Stimulated activated effector memory CD8-positive, alpha-beta T cell treated with anti-CD3 and anti-CD28 coated beads, Interleukin-12 subunit alpha, Interleukin-12 subunit beta, amount 100 ng/mL, for 72 hours (primary cell): ENCODE measurements at regions not wholly inside any gene's neighbourhood (a gene's known extent, or its start where the extent isn't known, plus 50 kb on each side); places are given as distances from the start of the nearest gene placed in this dataset.

ENCODE experiments used
- ATAC-seq: fragments of 150-1000 bp; cut with Tn5 transposase; 2 replicates; pipeline ENCODE4 v1.10.0; 2021
- DNase-seq, 2 donors: peaks; one replicate each; pipeline ENCODE4 v3.0.0; 2021 to 2022; ENCODE audit warnings: low spot score in 2 of 2
- H3K27ac Mint-ChIP-seq: one replicate; pipeline ENCODE4 v1.8.0; 2022; ENCODE audit warnings: mild to moderate bottlenecking, mixed read lengths
- H3K36me3 Mint-ChIP-seq: one replicate; pipeline ENCODE4 v1.8.0; 2022; ENCODE audit warnings: mild to moderate bottlenecking, mixed read lengths
- H3K4me1 Mint-ChIP-seq: one replicate; pipeline ENCODE4 v1.8.0; 2022; ENCODE audit warnings: mixed read lengths
- H3K4me3 Mint-ChIP-seq: one replicate; pipeline ENCODE4 v1.8.0; 2022; ENCODE audit warnings: mild to moderate bottlenecking, mixed read lengths
- H3K9me3 Mint-ChIP-seq: one replicate; pipeline ENCODE4 v1.8.0; 2022; ENCODE audit warnings: mixed read lengths

GRCh38 chr12:93134893-93135285 lies 205.8 kb upstream of the EEA1 start:
- Mint-ChIP-seq H3K4me1 (peaks cover 9% of the 10 kb centered on the region), H3K4me3 (no peak overlapping the region), H3K27ac (no peak overlapping the region), H3K36me3 (no peaks in the 10 kb centered on the region), H3K9me3 (no peaks in the 10 kb centered on the region)
- ATAC-seq (no peak), DNase-seq (no peak)

- no peak overlapping the region for H3K27ac Mint-ChIP-seq
- no peaks in the 10 kb centered on the region for H3K36me3 Mint-ChIP-seq
- ATAC-seq (peak; percentile 50), DNase-seq (no peak)
- H3K4me3 Mint-ChIP-seq: no peak overlapping the region
- no peaks in the 10 kb centered on the region for H3K9me3 Mint-ChIP-seq
- H3K4me1 Mint-ChIP-seq: peaks cover 9% of the 10 kb centered on the region
Observed at GRCh38 chr12:93135286-93136239, 206.5 kb upstream of the EEA1 start.

- Mint-ChIP-seq H3K36me3 (no peaks in the 10 kb centered on the region), H3K9me3 (no peaks in the 10 kb centered on the region), H3K27ac (no peak overlapping the region), H3K4me3 (no peak overlapping the region), H3K4me1 (peaks cover 9% of the 10 kb centered on the region)
- DNase-seq (no peak), ATAC-seq (no peak)
Observed at GRCh38 chr12:93136253-93137055, 207.4 kb upstream of the EEA1 start.

GRCh38 chr12:93137656-93138612 lies 208.8 kb upstream of the EEA1 start:
- Mint-ChIP-seq H3K36me3 (no peaks in the 10 kb centered on the region), H3K9me3 (no peaks in the 10 kb centered on the region), H3K4me1 (peaks cover 9% of the 10 kb centered on the region), H3K27ac (no peak overlapping the region), H3K4me3 (no peak overlapping the region)
- ATAC-seq (peak; percentile 90), DNase-seq (no peak)

GRCh38 chr12:93139028-93139665 lies 210.1 kb upstream of the EEA1 start:
- Mint-ChIP-seq H3K9me3 (no peaks in the 10 kb centered on the region), H3K27ac (no peak overlapping the region), H3K4me3 (no peak overlapping the region), H3K4me1 (peaks cover 9% of the 10 kb centered on the region), H3K36me3 (no peaks in the 10 kb centered on the region)
- DNase-seq (no peak), ATAC-seq (no peak)

GRCh38 chr12:93140325-93140724 lies 211.2 kb upstream of the EEA1 start:
- H3K9me3 Mint-ChIP-seq: no peaks in the 10 kb centered on the region
- DNase-seq (no peak), ATAC-seq (no peak)
- peaks cover 3% of the 10 kb centered on the region for H3K4me1 Mint-ChIP-seq
- H3K27ac Mint-ChIP-seq: no peak overlapping the region
- no peaks in the 10 kb centered on the region for H3K36me3 Mint-ChIP-seq
- no peak overlapping the region for H3K4me3 Mint-ChIP-seq

- Mint-ChIP-seq H3K4me3 (no peak overlapping the region), H3K9me3 (no peaks in the 10 kb centered on the region), H3K27ac (no peak overlapping the region), H3K36me3 (no peaks in the 10 kb centered on the region), H3K4me1 (no peaks in the 10 kb centered on the region)
- ATAC-seq (no peak), DNase-seq (no peak)
Observed at GRCh38 chr12:93140801-93141200, 211.7 kb upstream of the EEA1 start.

- Mint-ChIP-seq H3K27ac (no peak overlapping the region), H3K4me1 (no peaks in the 10 kb centered on the region), H3K9me3 (no peaks in the 10 kb centered on the region), H3K4me3 (no peak overlapping the region), H3K36me3 (no peaks in the 10 kb centered on the region)
- DNase-seq (no peak), ATAC-seq (no peak)
Observed at GRCh38 chr12:93142881-93143280, 213.8 kb upstream of the EEA1 start.

GRCh38 chr12:93144109-93144508 lies 215.0 kb upstream of the EEA1 start:
- Mint-ChIP-seq H3K4me1 (no peaks in the 10 kb centered on the region), H3K9me3 (no peaks in the 10 kb centered on the region), H3K4me3 (no peak overlapping the region), H3K27ac (no peak overlapping the region), H3K36me3 (no peaks in the 10 kb centered on the region)
- DNase-seq: no peak
- no peak for ATAC-seq

GRCh38 chr12:93145086-93145485 lies 216.0 kb upstream of the EEA1 start:
- no peak overlapping the region for H3K4me3 Mint-ChIP-seq
- H3K27ac Mint-ChIP-seq: no peak overlapping the region
- no peaks in the 10 kb centered on the region for H3K9me3 Mint-ChIP-seq
- no peak for ATAC-seq
- H3K36me3 Mint-ChIP-seq: no peaks in the 10 kb centered on the region
- DNase-seq: no peak
- no peaks in the 10 kb centered on the region for H3K4me1 Mint-ChIP-seq

- no peaks in the 10 kb centered on the region for H3K36me3 Mint-ChIP-seq
- H3K27ac Mint-ChIP-seq: no peak overlapping the region
- H3K9me3 Mint-ChIP-seq: no peaks in the 10 kb centered on the region
- DNase-seq: no peak
- ATAC-seq: no peak
- H3K4me1 Mint-ChIP-seq: no peaks in the 10 kb centered on the region
- H3K4me3 Mint-ChIP-seq: no peak overlapping the region
Observed at GRCh38 chr12:93146263-93146939, 217.3 kb upstream of the EEA1 start.

- H3K4me1 Mint-ChIP-seq: no peaks in the 10 kb centered on the region
- no peaks in the 10 kb centered on the region for H3K9me3 Mint-ChIP-seq
- H3K36me3 Mint-ChIP-seq: no peaks in the 10 kb centered on the region
- ATAC-seq (no peak), DNase-seq (no peak)
- H3K27ac Mint-ChIP-seq: no peak overlapping the region
- no peak overlapping the region for H3K4me3 Mint-ChIP-seq
Observed at GRCh38 chr12:93146970-93147369, 217.9 kb upstream of the EEA1 start.

- Mint-ChIP-seq H3K4me3 (no peak overlapping the region), H3K4me1 (no peaks in the 10 kb centered on the region), H3K27ac (no peak overlapping the region), H3K9me3 (no peaks in the 10 kb centered on the region), H3K36me3 (no peaks in the 10 kb centered on the region)
- DNase-seq: no peak
- no peak for ATAC-seq
Observed at GRCh38 chr12:93148412-93148811, 219.3 kb upstream of the EEA1 start.

GRCh38 chr12:93149229-93149628 lies 220.1 kb upstream of the EEA1 start:
- no peak for ATAC-seq
- Mint-ChIP-seq H3K9me3 (no peaks in the 10 kb centered on the region), H3K4me3 (no peak overlapping the region), H3K36me3 (no peaks in the 10 kb centered on the region), H3K4me1 (no peaks in the 10 kb centered on the region), H3K27ac (no peak overlapping the region)
- no peak for DNase-seq
